Right lobe of liver (tissue), 4 donors: ENCODE measurements at regions not wholly inside any gene's neighbourhood (a gene's known extent, or its start where the extent isn't known, plus 50 kb on each side); places are given as distances from the start of the nearest gene placed in this dataset.

Experiments used
- CTCF ChIP-seq, 4 donors: fragments of 200-600 bp in 3 of 4; fragments of 450-650 bp in 1 of 4; IDR thresholded peaks; one replicate each; pipeline versions ENCODE4 v1.5.1 to v1.8.0; 2016 to 2022; ENCODE audit warnings: antibody characterized with exemption in 4 of 4, mild to moderate bottlenecking in 2 of 4
- POLR2A ChIP-seq: fragments of 450-650 bp; IDR thresholded peaks from one replicate; pipeline ENCODE4 v1.6.1; 2017; ENCODE audit warnings: antibody characterized with exemption, mild to moderate bottlenecking
- donor health status: DM: no; HTN: no; CAD: no.
- donor health status: DM: no; HTN: no; CAD: no.
- donor health status: DM: no; HTN: yes; CAD: no.

- TF ChIP-seq CTCF (IDR thresholded peaks at IDR 0.05), result no peak
- TF ChIP-seq POLR2A, result no peak
Observed at GRCh38 chr13:112638157-112638750, 50.3 kb upstream of the TUBGCP3 start.
